Lower lobe of right lung (tissue), 2 donors: ENCODE measurements at regions not wholly inside any gene's neighbourhood (a gene's known extent, or its start where the extent isn't known, plus 50 kb on each side); places are given as distances from the start of the nearest gene placed in this dataset.

Experiments used
- ATAC-seq, 2 donors: fragments of 200-7000 bp; cut with Tn5 transposase; one replicate each; pipeline ENCODE4 v1.9.1; 2020 to 2022; ENCODE audit warnings: mild to moderate bottlenecking in 2 of 2, moderate library complexity in 2 of 2
- DNase-seq: peaks from one replicate; pipeline ENCODE4 v3.0.0-alpha.2; 2020
- H3K27ac ChIP-seq: fragments of 200-600 bp; one replicate; pipeline ENCODE4 v1.8.0; 2022
- H3K27me3 ChIP-seq: fragments of 200-600 bp; one replicate; pipeline ENCODE4 v1.8.0; 2022; ENCODE audit warnings: low read depth
- H3K36me3 ChIP-seq: fragments of 200-600 bp; one replicate; pipeline ENCODE4 v1.8.0; 2022; ENCODE audit warnings: mild to moderate bottlenecking
- H3K4me1 ChIP-seq: fragments of 200-600 bp; one replicate; pipeline ENCODE4 v1.8.0; 2022
- H3K4me3 ChIP-seq: fragments of 200-600 bp; one replicate; pipeline ENCODE4 v1.8.0; 2022; ENCODE audit warnings: mild to moderate bottlenecking
- H3K9me3 ChIP-seq: fragments of 200-600 bp; one replicate; pipeline ENCODE4 v1.8.0; 2022
- CTCF ChIP-seq: fragments of 200-600 bp; IDR thresholded peaks from one replicate; pipeline ENCODE4 v1.8.0; 2022; ENCODE audit warnings: antibody characterized with exemption, mild to moderate bottlenecking
- intact Hi-C: fragments of 100-400 bp; cut with DNase I; formaldehyde crosslinking; loops from one replicate; pipeline ENCODE4 v1.11.0; 2022
- donor health status: DM: no; HTN: yes; CAD: no; lungs with severe emphysema.

GRCh38 chr5:116640236-116640635, 65.6 kb upstream of the SEMA6A start:
- no peak for TF ChIP-seq CTCF
- no peaks in the 10 kb centered on the region for H3K36me3 ChIP-seq
- H3K27me3 ChIP-seq = no peaks in the 10 kb centered on the region
- DNase-seq (no peak), ATAC-seq (no peak)
- H3K4me3 ChIP-seq = no peak overlapping the region
- H3K9me3 ChIP-seq = no peaks in the 10 kb centered on the region
- intact Hi-C loops = no loop called here
- H3K27ac ChIP-seq = no peak overlapping the region
- no peaks in the 10 kb centered on the region for H3K4me1 ChIP-seq

GRCh38 chr5:116637149-116637740, 62.6 kb upstream of the SEMA6A start:
- intact Hi-C loops = no loop called here
- ATAC-seq = no peak

GRCh38 chr5:116632890-116633289, 58.3 kb upstream of the SEMA6A start:
- no peak for DNase-seq
- H3K4me3 ChIP-seq = no peak overlapping the region
- no peak for TF ChIP-seq CTCF
- ATAC-seq = no peak
- intact Hi-C loops = no loop called here
- no peaks in the 10 kb centered on the region for H3K9me3 ChIP-seq
- no peaks in the 10 kb centered on the region for H3K27me3 ChIP-seq
- no peaks in the 10 kb centered on the region for H3K36me3 ChIP-seq
- no peaks in the 10 kb centered on the region for H3K4me1 ChIP-seq
- no peak overlapping the region for H3K27ac ChIP-seq

More at GRCh38 chr5:116637149-116637740, 62.6 kb upstream of the SEMA6A start:
- TF ChIP-seq CTCF = no peak
- Histone ChIP-seq H3K27me3 (no peaks in the 10 kb centered on the region), H3K4me3 (no peak overlapping the region), H3K9me3 (no peaks in the 10 kb centered on the region), H3K27ac (no peak overlapping the region), H3K36me3 (no peaks in the 10 kb centered on the region), H3K4me1 (no peaks in the 10 kb centered on the region)
- no peak for DNase-seq

GRCh38 chr5:116631147-116631546, 56.5 kb upstream of the SEMA6A start:
- no peak for TF ChIP-seq CTCF
- ATAC-seq = no peak

GRCh38 chr5:116629168-116629567, 54.5 kb upstream of the SEMA6A start:
- no peak for TF ChIP-seq CTCF
- H3K4me1 ChIP-seq = peaks cover 5% of the 10 kb centered on the region
- H3K36me3 ChIP-seq = no peaks in the 10 kb centered on the region
- no peak overlapping the region for H3K4me3 ChIP-seq
- DNase-seq (no peak), ATAC-seq (no peak)
- no peaks in the 10 kb centered on the region for H3K9me3 ChIP-seq
- no peaks in the 10 kb centered on the region for H3K27me3 ChIP-seq
- intact Hi-C loops = no loop called here
- no peak overlapping the region for H3K27ac ChIP-seq

More at GRCh38 chr5:116631147-116631546, 56.5 kb upstream of the SEMA6A start:
- Histone ChIP-seq H3K36me3 (no peaks in the 10 kb centered on the region), H3K4me3 (no peak overlapping the region), H3K27ac (no peak overlapping the region), H3K27me3 (no peaks in the 10 kb centered on the region), H3K4me1 (peaks cover under 1% of the 10 kb centered on the region), H3K9me3 (no peaks in the 10 kb centered on the region)
- DNase-seq = no peak
- intact Hi-C loops = no loop called here
